CD14-positive monocyte (primary cell): ENCODE measurements at regions not wholly inside any gene's neighbourhood (a gene's known extent, or its start where the extent isn't known, plus 50 kb on each side); places are given as distances from the start of the nearest gene placed in this dataset.

ENCODE experiments used
- DNase-seq, 3 donors: peaks; one replicate each; pipeline ENCODE4 v3.0.0-alpha.2; 2011 to 2022
- H2AFZ ChIP-seq: 2 replicates; pipeline ENCODE4 v1.6.0; 2012; ENCODE audit warnings: mild to moderate bottlenecking, low read depth, low read length, inconsistent platforms; ENCODE audit not compliant: insufficient read depth, poor library complexity, severe bottlenecking
- H3K27ac ChIP-seq, 2 donors: 1 replicate in 1 of 2; 2 replicates in 1 of 2; pipeline ENCODE4 v1.5.1; 2012 to 2013; ENCODE audit warnings: low read length in 2 of 2, control low read depth in 1 of 2, inconsistent platforms in 1 of 2, low read depth in 1 of 2, mild to moderate bottlenecking in 1 of 2
- H3K27me3 ChIP-seq, 2 donors: one replicate each; pipeline versions ENCODE4 v1.6.0 to v1.6.1; 2011 to 2013; ENCODE audit warnings: low read length in 2 of 2; ENCODE audit not compliant: control insufficient read depth in 2 of 2, insufficient read depth in 2 of 2
- H3K36me3 ChIP-seq, 2 donors: replicated peaks in 1 of 2; 1 replicate in 1 of 2; 2 replicates in 1 of 2; pipeline versions ENCODE4 v1.5.1 to v1.6.1; 2012 to 2013; ENCODE audit warnings: low read length in 2 of 2, control low read depth in 1 of 2, inconsistent platforms in 1 of 2, mild to moderate bottlenecking in 1 of 2; ENCODE audit not compliant: insufficient read depth in 2 of 2, control insufficient read depth in 1 of 2
- H3K4me1 ChIP-seq, 2 donors: 1 replicate in 1 of 2; 2 replicates in 1 of 2; pipeline versions ENCODE4 v1.5.1 to v1.6.1; 2012 to 2013; ENCODE audit warnings: low read length in 2 of 2, control low read depth in 1 of 2, inconsistent platforms in 1 of 2, mild to moderate bottlenecking in 1 of 2, moderate library complexity in 1 of 2; ENCODE audit not compliant: insufficient read depth in 2 of 2, control insufficient read depth in 1 of 2
- H3K4me2 ChIP-seq: replicated peaks from 2 replicates; pipeline ENCODE3; 2012; ENCODE audit warnings: low read length, moderate library complexity, mild to moderate bottlenecking; ENCODE audit not compliant: poor library complexity, severe bottlenecking; ENCODE audit errors: extremely low read depth
- H3K4me3 ChIP-seq, 3 experiments: fragments of 200-600 bp in 1 of 3; sonication (generic) in 1 of 3; replicated peaks in 1 of 3; 1 replicate in 2 of 3; 2 replicates in 1 of 3; pipeline ENCODE4 v1.5.1; 2011 to 2013; ENCODE audit warnings: low read length in 3 of 3, mild to moderate bottlenecking in 3 of 3, control low read depth in 2 of 3, low read depth in 2 of 3, inconsistent platforms in 1 of 3, moderate library complexity in 1 of 3
- H3K79me2 ChIP-seq: 2 replicates; pipeline ENCODE4 v1.6.0; 2012; ENCODE audit warnings: mild to moderate bottlenecking, control low read depth, inconsistent platforms, low read length, moderate library complexity; ENCODE audit not compliant: insufficient read depth
- H3K9ac ChIP-seq: 2 replicates; pipeline ENCODE4 v1.6.0; 2017; ENCODE audit warnings: low read length, mild to moderate bottlenecking; ENCODE audit not compliant: insufficient read depth, poor library complexity, severe bottlenecking
- H3K9me3 ChIP-seq, 2 donors: replicated peaks in 1 of 2; 1 replicate in 1 of 2; 2 replicates in 1 of 2; pipeline versions ENCODE4 v1.5.1 to v1.6.1; 2012 to 2013; ENCODE audit warnings: low read length in 2 of 2, control low read depth in 1 of 2; ENCODE audit not compliant: control insufficient read depth in 1 of 2, insufficient read depth in 1 of 2
- H4K20me1 ChIP-seq: 2 replicates; pipeline ENCODE4 v1.6.0; 2012; ENCODE audit warnings: mild to moderate bottlenecking, low read length, control low read depth, moderate library complexity; ENCODE audit not compliant: insufficient read depth
- H3K27ac Mint-ChIP-seq, 7 donors: one replicate each; pipeline ENCODE4 v1.8.0; 2020; ENCODE audit warnings: mild to moderate bottlenecking in 7 of 7, mixed read lengths in 7 of 7, moderate library complexity in 6 of 7, inconsistent platforms in 2 of 7
- H3K27me3 Mint-ChIP-seq, 3 donors: one replicate each; pipeline ENCODE4 v1.8.0; 2021 to 2022; ENCODE audit warnings: low read depth in 3 of 3, mild to moderate bottlenecking in 3 of 3, mixed read lengths in 3 of 3, moderate library complexity in 3 of 3, inconsistent platforms in 1 of 3
- H3K36me3 Mint-ChIP-seq, 2 donors: one replicate each; pipeline ENCODE4 v1.8.0; 2020; ENCODE audit warnings: mixed read lengths in 2 of 2, inconsistent platforms in 1 of 2, mild to moderate bottlenecking in 1 of 2
- H3K4me1 Mint-ChIP-seq: one replicate; pipeline ENCODE4 v1.8.0; 2020; ENCODE audit warnings: mild to moderate bottlenecking, mixed read lengths
- H3K4me3 Mint-ChIP-seq, 2 donors: one replicate each; pipeline ENCODE4 v1.8.0; 2020; ENCODE audit warnings: mild to moderate bottlenecking in 2 of 2, mixed read lengths in 2 of 2, moderate library complexity in 1 of 2
- H3K9me3 Mint-ChIP-seq, 7 donors: one replicate each; pipeline ENCODE4 v1.8.0; 2020 to 2022; ENCODE audit warnings: mixed read lengths in 7 of 7, mild to moderate bottlenecking in 6 of 7, moderate library complexity in 6 of 7, inconsistent platforms in 2 of 7
- CTCF ChIP-seq: fragments of 200-600 bp; IDR thresholded peaks from one replicate; pipeline ENCODE4 v1.8.0; 2022; ENCODE audit warnings: antibody characterized with exemption, mild to moderate bottlenecking
- WGBS: methylation state at CpG from one replicate; pipeline ENCODE4 v1.1.5; 2013; ENCODE audit warnings: missing lambda C conversion rate; ENCODE audit not compliant: insufficient coverage; 5-methylcytosine and 5-hydroxymethylcytosine counted together
- intact Hi-C, 2 donors: fragments of 100-400 bp; cut with micrococcal nuclease; formaldehyde crosslinking; loops; one replicate each; pipeline versions ENCODE4 v1.15.0 to v1.15.1; 2023

GRCh38 chr4:11028334-11028733 is 343.8 kb upstream of the CLNK start:
- no peak overlapping the region for H3K27ac ChIP-seq
- DNase-seq, result no peak
- H3K79me2 ChIP-seq, result no peaks in the 10 kb centered on the region
- H3K27ac Mint-ChIP-seq, result no peak overlapping the region
- H2AFZ ChIP-seq, result no peak overlapping the region
- no peak overlapping the region for H3K4me3 ChIP-seq
- no peaks in the 10 kb centered on the region for H3K4me1 ChIP-seq
- no peaks in the 10 kb centered on the region for H3K9me3 ChIP-seq
- H3K36me3 ChIP-seq, result no peaks in the 10 kb centered on the region
- H3K9ac ChIP-seq, result no peak overlapping the region
- H3K4me1 Mint-ChIP-seq, result no peaks in the 10 kb centered on the region
- H3K27me3 ChIP-seq, result no peaks in the 10 kb centered on the region
- no peak overlapping the region for H3K4me3 Mint-ChIP-seq
- intact Hi-C loops, result no loop called here
- no peak overlapping the region for H3K4me2 ChIP-seq
- H4K20me1 ChIP-seq, result no peaks in the 10 kb centered on the region
- H3K36me3 Mint-ChIP-seq, result no peaks in the 10 kb centered on the region
- TF ChIP-seq CTCF, result no peak
- H3K9me3 Mint-ChIP-seq, result peaks cover 0 to 10% (median 6%) of the 10 kb centered on the region in 7 donors
- WGBS, result 100% methylated on average over 3 of the region's 3 CpGs
- H3K27me3 Mint-ChIP-seq, result no peaks in the 10 kb centered on the region

- no peaks in the 10 kb centered on the region for H3K79me2 ChIP-seq
- H3K27ac ChIP-seq, result no peak overlapping the region
- no peak overlapping the region for H3K9ac ChIP-seq
- no peak overlapping the region for H3K4me3 ChIP-seq
- no peaks in the 10 kb centered on the region for H3K27me3 ChIP-seq
- Mint-ChIP-seq H3K27me3 (no peaks in the 10 kb centered on the region), H3K4me3 (no peak overlapping the region), H3K4me1 (no peaks in the 10 kb centered on the region), H3K36me3 (no peaks in the 10 kb centered on the region), H3K27ac (no peak overlapping the region), H3K9me3 (peaks cover 0 to 4% (median 2%) of the 10 kb centered on the region in 7 donors)
- WGBS, result 89% methylated on average over 3 of the region's 3 CpGs
- no peaks in the 10 kb centered on the region for H3K9me3 ChIP-seq
- no peak for DNase-seq
- H3K4me2 ChIP-seq, result no peak overlapping the region
- no peaks in the 10 kb centered on the region for H3K36me3 ChIP-seq
- intact Hi-C loops, result no loop called here
- H2AFZ ChIP-seq, result no peak overlapping the region
- H4K20me1 ChIP-seq, result no peaks in the 10 kb centered on the region
- TF ChIP-seq CTCF, result no peak
- H3K4me1 ChIP-seq, result no peaks in the 10 kb centered on the region
Observed at GRCh38 chr4:11021333-11021732, 336.8 kb upstream of the CLNK start.
